GM12864 (cell line): ENCODE measurements at regions not wholly inside any gene's neighbourhood (a gene's known extent, or its start where the extent isn't known, plus 50 kb on each side); places are given as distances from the start of the nearest gene placed in this dataset.
A peak's percentile ranks its signal among the peaks of the same experiment; 100 is the strongest.

Experiments
- DNase-seq: peaks from one replicate; pipeline ENCODE4 v3.0.0-alpha.2; 2011; ENCODE audit warnings: low read depth
- H3K4me3 ChIP-seq: 2 replicates; pipeline ENCODE4 v1.5.1; 2011; ENCODE audit warnings: mild to moderate bottlenecking, low read depth, low read length, control low read depth
- TF ChIP-seq, protein P1 (sequence below): IDR thresholded peaks from 2 replicates; pipeline ENCODE4 v1.5.1; 2011; ENCODE audit warnings: low read depth, mild to moderate bottlenecking, moderate library complexity, low read length, control low read depth, inconsistent platforms; ENCODE audit errors: missing control alignments

DNA sequence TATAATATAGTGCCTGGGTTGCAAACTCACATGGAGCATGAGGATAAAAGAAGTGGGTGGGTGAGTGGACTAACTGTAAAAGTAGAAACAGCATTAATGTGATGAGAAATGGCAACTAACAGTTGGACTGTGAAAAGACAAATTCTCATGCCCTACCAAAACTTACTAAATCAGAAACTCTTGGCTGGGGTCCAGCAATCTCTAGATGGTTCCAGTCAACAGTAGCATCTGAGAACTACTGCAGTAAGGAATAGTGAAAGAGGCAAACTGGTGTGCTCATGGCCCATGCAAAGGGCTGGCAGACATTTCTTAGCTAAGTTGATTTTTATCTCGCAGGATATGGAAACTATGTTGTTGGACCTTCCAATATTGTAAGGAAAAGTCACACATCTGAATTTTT, 150.3 kb downstream of the PIK3R1 start:
- TF ChIP-seq, protein P1, sequence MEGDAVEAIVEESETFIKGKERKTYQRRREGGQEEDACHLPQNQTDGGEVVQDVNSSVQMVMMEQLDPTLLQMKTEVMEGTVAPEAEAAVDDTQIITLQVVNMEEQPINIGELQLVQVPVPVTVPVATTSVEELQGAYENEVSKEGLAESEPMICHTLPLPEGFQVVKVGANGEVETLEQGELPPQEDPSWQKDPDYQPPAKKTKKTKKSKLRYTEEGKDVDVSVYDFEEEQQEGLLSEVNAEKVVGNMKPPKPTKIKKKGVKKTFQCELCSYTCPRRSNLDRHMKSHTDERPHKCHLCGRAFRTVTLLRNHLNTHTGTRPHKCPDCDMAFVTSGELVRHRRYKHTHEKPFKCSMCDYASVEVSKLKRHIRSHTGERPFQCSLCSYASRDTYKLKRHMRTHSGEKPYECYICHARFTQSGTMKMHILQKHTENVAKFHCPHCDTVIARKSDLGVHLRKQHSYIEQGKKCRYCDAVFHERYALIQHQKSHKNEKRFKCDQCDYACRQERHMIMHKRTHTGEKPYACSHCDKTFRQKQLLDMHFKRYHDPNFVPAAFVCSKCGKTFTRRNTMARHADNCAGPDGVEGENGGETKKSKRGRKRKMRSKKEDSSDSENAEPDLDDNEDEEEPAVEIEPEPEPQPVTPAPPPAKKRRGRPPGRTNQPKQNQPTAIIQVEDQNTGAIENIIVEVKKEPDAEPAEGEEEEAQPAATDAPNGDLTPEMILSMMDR: no peak
- no peak for DNase-seq
- H3K4me3 ChIP-seq: no peak overlapping the region

DNA sequence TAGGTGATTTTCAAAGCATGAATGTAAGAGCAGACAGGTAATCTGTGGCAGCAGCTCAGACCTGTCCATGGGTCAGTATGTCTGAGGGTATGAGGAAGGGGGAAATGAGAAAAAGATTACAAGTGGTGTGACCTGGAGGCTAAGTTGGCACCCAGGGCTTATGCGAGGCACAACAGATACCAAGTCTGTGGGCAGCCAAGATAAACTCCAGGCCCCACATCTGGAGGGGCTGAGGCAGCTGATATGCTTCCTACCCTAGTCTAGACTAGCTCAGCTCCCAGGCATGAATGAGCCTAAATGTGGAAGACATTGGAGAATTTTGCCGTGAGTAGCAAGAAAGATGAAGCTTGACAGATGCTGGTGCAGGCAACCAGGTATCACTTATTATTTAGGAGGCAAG, 151.7 kb downstream of the PIK3R1 start:
- no peak overlapping the region for H3K4me3 ChIP-seq
- TF ChIP-seq, protein P1: no peak
- DNase-seq: no peak

- no peak for DNase-seq
- H3K4me3 ChIP-seq: no peak overlapping the region
- TF ChIP-seq, protein P1: no peak
Measured at GRCh38 chr5:68367717-68368116, 152.2 kb downstream of the PIK3R1 start.

DNA sequence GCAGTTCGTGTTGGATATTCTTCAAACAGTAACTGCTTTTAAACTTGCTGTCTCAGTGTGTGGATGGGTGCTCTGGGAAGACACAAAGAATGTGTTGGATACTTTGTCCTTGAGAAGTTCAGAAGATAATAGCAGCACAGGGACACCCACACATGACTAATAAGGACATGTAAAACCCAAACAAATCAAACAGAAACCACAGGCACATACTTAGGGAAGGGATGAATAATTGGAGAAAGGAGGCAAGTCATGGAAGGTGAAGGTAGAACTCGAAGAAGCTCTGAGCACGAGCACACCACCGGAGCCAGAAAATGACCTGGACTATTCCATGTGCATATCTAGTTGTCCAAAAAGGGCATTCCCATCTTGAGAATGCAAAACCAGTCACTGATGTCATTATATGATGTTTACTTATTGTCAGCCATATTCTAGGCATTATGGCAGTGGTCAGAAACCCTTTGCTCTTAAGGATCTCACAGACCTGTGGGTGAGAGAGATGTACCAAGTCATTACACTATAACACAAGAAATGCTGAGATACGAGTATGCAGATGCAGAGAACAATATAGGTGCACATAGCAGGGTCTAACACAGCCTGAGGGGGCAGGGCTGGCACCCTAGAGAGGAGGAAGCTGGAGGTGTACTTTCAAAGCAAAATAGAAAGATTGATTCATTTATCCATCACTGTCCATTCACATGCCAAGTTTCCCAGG, 152.9 kb downstream of the PIK3R1 start:
- DNase-seq: no peak
- TF ChIP-seq, protein P1: no peak
- H3K4me3 ChIP-seq: no peak overlapping the region

GRCh38 chr5:68369023-68369359, 153.4 kb downstream of the PIK3R1 start:
- no peak for DNase-seq
- TF ChIP-seq, protein P1: no peak
- no peak overlapping the region for H3K4me3 ChIP-seq

- TF ChIP-seq, protein P1: no peak
- H3K4me3 ChIP-seq: no peak overlapping the region
- DNase-seq: peak; percentile 65
Measured at GRCh38 chr5:68369457-68370125, 154.0 kb downstream of the PIK3R1 start.

GRCh38 chr5:68370196-68370595, 154.6 kb downstream of the PIK3R1 start:
- no peak overlapping the region for H3K4me3 ChIP-seq
- no peak for DNase-seq
- TF ChIP-seq, protein P1: no peak
